B cell (primary cell): ENCODE measurements at regions not wholly inside any gene's neighbourhood (a gene's known extent, or its start where the extent isn't known, plus 50 kb on each side); places are given as distances from the start of the nearest gene placed in this dataset.

ENCODE experiments used
- EZH2 ChIP-seq: IDR thresholded peaks from 2 replicates; pipeline ENCODE4 v1.6.1; 2012; ENCODE audit warnings: borderline replicate concordance, low read depth, mild to moderate bottlenecking, moderate library complexity, low read length; ENCODE audit not compliant: insufficient read depth, poor library complexity, severe bottlenecking
- TF ChIP-seq, protein P1 (sequence below): fragments of 200-600 bp; IDR thresholded peaks from one replicate; pipeline ENCODE4 v1.8.0; 2022; ENCODE audit warnings: antibody characterized with exemption, mild to moderate bottlenecking

DNA sequence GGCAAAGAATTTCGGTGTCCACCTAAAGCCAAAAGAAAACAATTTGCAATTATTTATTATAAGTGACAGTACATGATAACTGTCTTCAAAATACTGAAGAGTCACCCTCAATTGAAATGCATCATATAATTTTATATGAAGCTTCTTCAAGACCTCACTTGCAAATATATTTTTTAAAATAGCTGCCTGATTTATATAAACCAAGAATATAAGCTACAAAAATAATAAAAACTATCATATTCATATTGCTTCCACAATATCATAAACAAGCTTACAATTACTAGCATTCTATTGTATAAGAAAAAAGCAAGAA lies 144.1 kb downstream of the CETN3 start:
- TF ChIP-seq EZH2, result no peak
- TF ChIP-seq, protein P1, sequence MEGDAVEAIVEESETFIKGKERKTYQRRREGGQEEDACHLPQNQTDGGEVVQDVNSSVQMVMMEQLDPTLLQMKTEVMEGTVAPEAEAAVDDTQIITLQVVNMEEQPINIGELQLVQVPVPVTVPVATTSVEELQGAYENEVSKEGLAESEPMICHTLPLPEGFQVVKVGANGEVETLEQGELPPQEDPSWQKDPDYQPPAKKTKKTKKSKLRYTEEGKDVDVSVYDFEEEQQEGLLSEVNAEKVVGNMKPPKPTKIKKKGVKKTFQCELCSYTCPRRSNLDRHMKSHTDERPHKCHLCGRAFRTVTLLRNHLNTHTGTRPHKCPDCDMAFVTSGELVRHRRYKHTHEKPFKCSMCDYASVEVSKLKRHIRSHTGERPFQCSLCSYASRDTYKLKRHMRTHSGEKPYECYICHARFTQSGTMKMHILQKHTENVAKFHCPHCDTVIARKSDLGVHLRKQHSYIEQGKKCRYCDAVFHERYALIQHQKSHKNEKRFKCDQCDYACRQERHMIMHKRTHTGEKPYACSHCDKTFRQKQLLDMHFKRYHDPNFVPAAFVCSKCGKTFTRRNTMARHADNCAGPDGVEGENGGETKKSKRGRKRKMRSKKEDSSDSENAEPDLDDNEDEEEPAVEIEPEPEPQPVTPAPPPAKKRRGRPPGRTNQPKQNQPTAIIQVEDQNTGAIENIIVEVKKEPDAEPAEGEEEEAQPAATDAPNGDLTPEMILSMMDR, result peak; percentile 25
